PC-3 (cell line): ENCODE measurements at regions not wholly inside any gene's neighbourhood (a gene's known extent, or its start where the extent isn't known, plus 50 kb on each side); places are given as distances from the start of the nearest gene placed in this dataset.

Experiments
- ATAC-seq: fragments of 200-7000 bp; cut with Tn5 transposase; 2 replicates; pipeline ENCODE4 v1.9.1; 2020; ENCODE audit warnings: mild to moderate bottlenecking, moderate library complexity
- BruUV-seq: library from RNA; stranded (reverse); fragments of 400-500 nt; replicated peaks from 2 replicates; lab custom pipeline; 2021; lab: Mats Ljungman, UMichigan
- CTCF ChIA-PET: fragments of 300-600 bp; sonication (Branson Sonifier 250); formaldehyde crosslinking; loops from one replicate; lab custom pipeline; 2022; ENCODE audit warnings: antibody characterized with exemption; lab: Charles Lee
- POLR2A ChIA-PET: fragments of 300-600 bp; sonication (Branson Sonifier 250); formaldehyde crosslinking; loops from one replicate; lab custom pipeline; 2022; ENCODE audit warnings: antibody characterized with exemption; ENCODE audit not compliant: unreplicated experiment; lab: Charles Lee
- DNase-seq: peaks from one replicate; pipeline ENCODE4 v3.0.0-alpha.2; 2015
- H2AFZ ChIP-seq: fragments of 300-600 bp; sonication (generic); 2 replicates; pipeline ENCODE4 v1.6.0; 2016; ENCODE audit warnings: antibody characterized with exemption, low read length
- H3F3A ChIP-seq: fragments of 300-600 bp; sonication (generic); one replicate; pipeline ENCODE4 v1.6.0; 2017; ENCODE audit warnings: antibody characterized with exemption, low read length, control low read depth, mild to moderate bottlenecking; ENCODE audit not compliant: unreplicated experiment
- H3K27ac ChIP-seq: fragments of 300-600 bp; sonication (generic); 2 replicates; pipeline ENCODE4 v1.5.1; 2016; ENCODE audit warnings: mild to moderate bottlenecking, low read length
- H3K27me3 ChIP-seq: fragments of 300-600 bp; sonication (generic); 2 replicates; pipeline ENCODE4 v1.6.1; 2016; ENCODE audit warnings: low read length, mixed read lengths
- H3K36me3 ChIP-seq: fragments of 300-600 bp; sonication (generic); 2 replicates; pipeline ENCODE4 v1.6.1; 2016; ENCODE audit warnings: low read depth, mixed run types, low read length, mixed read lengths
- H3K4me1 ChIP-seq: fragments of 300-600 bp; sonication (generic); 2 replicates; pipeline ENCODE4 v1.5.1; 2016; ENCODE audit warnings: low read length; ENCODE audit not compliant: insufficient read depth
- H3K4me2 ChIP-seq: fragments of 300-600 bp; sonication (generic); 2 replicates; pipeline ENCODE4 v1.6.0; 2016; ENCODE audit warnings: low read length
- H3K4me3 ChIP-seq: fragments of 300-600 bp; sonication (generic); 2 replicates; pipeline ENCODE4 v1.5.1; 2016; ENCODE audit warnings: mild to moderate bottlenecking, low read length, mixed read lengths
- H3K79me2 ChIP-seq: fragments of 300-600 bp; sonication (generic); 2 replicates; pipeline ENCODE4 v1.6.1; 2017; ENCODE audit warnings: low read length, mixed read lengths
- H3K9ac ChIP-seq: fragments of 300-600 bp; sonication (generic); 2 replicates; pipeline ENCODE4 v1.6.0; 2016; ENCODE audit warnings: mild to moderate bottlenecking, low read length
- H3K9me2 ChIP-seq: fragments of 300-600 bp; sonication (generic); replicated peaks from 2 replicates; pipeline ENCODE4 v1.6.1; 2016; ENCODE audit warnings: mixed run types, low read length, mixed read lengths
- H3K9me3 ChIP-seq: fragments of 300-600 bp; sonication (generic); 2 replicates; pipeline ENCODE4 v1.6.1; 2016; ENCODE audit warnings: low read length, mixed read lengths
- H4K20me1 ChIP-seq: fragments of 300-600 bp; sonication (generic); 2 replicates; pipeline ENCODE4 v1.6.1; 2016; ENCODE audit warnings: low read length, mixed read lengths
- EZH2 ChIP-seq: fragments of 300-600 bp; sonication (generic); IDR thresholded peaks from one replicate; pipeline ENCODE4 v1.6.1; 2017; ENCODE audit warnings: antibody characterized with exemption, mild to moderate bottlenecking, low read length; ENCODE audit not compliant: unreplicated experiment
- EZH2phosphoT487 ChIP-seq: fragments of 300-600 bp; sonication (generic); IDR thresholded peaks from 2 replicates; pipeline ENCODE4 v1.6.1; 2018; ENCODE audit warnings: mild to moderate bottlenecking, antibody characterized with exemption, low read length, borderline replicate concordance
- intact Hi-C: fragments of 100-400 bp; cut with micrococcal nuclease; formaldehyde crosslinking; loops from 2 replicates; pipeline ENCODE4 v1.9.0; 2023
- TF ChIP-seq, protein P1 (sequence below): fragments of 300-600 bp; sonication (generic); conservative IDR thresholded peaks from 2 replicates; pipeline ENCODE4 v1.5.1; 2017; ENCODE audit warnings: antibody characterized with exemption, low read depth, mild to moderate bottlenecking, low read length

GRCh38 chr4:129167640-129168260, 71.8 kb downstream of the C4orf33 start:
- H3K4me3 ChIP-seq = no peak overlapping the region
- no peaks in the 10 kb centered on the region for H3F3A ChIP-seq
- H3K4me1 ChIP-seq = no peaks in the 10 kb centered on the region
- no peaks in the 10 kb centered on the region for H3K9me3 ChIP-seq
- no peak for DNase-seq
- no peaks in the 10 kb centered on the region for H4K20me1 ChIP-seq
- H2AFZ ChIP-seq = no peak overlapping the region
- no peak overlapping the region for H3K27ac ChIP-seq
- intact Hi-C loops = no loop called here
- TF ChIP-seq, protein P1, sequence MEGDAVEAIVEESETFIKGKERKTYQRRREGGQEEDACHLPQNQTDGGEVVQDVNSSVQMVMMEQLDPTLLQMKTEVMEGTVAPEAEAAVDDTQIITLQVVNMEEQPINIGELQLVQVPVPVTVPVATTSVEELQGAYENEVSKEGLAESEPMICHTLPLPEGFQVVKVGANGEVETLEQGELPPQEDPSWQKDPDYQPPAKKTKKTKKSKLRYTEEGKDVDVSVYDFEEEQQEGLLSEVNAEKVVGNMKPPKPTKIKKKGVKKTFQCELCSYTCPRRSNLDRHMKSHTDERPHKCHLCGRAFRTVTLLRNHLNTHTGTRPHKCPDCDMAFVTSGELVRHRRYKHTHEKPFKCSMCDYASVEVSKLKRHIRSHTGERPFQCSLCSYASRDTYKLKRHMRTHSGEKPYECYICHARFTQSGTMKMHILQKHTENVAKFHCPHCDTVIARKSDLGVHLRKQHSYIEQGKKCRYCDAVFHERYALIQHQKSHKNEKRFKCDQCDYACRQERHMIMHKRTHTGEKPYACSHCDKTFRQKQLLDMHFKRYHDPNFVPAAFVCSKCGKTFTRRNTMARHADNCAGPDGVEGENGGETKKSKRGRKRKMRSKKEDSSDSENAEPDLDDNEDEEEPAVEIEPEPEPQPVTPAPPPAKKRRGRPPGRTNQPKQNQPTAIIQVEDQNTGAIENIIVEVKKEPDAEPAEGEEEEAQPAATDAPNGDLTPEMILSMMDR = 0 out of 2 replicates have a peak, but pooled peaks have one; percentile 9
- TF ChIP-seq EZH2phosphoT487 = no peak
- TF ChIP-seq EZH2 = no peak
- H3K36me3 ChIP-seq = no peaks in the 10 kb centered on the region
- H3K79me2 ChIP-seq = no peaks in the 10 kb centered on the region
- H3K27me3 ChIP-seq = 0 out of 2 replicates have a peak, but pooled peaks cover 5% of the 10 kb centered on the region
- CTCF ChIA-PET = no interaction called here
- POLR2A ChIA-PET = no interaction called here
- no peak overlapping the region for H3K9ac ChIP-seq
- BruUV-seq = no TSS peak
- no peak for ATAC-seq
- no peaks in the 10 kb centered on the region for H3K9me2 ChIP-seq
- no peak overlapping the region for H3K4me2 ChIP-seq

- no peak overlapping the region for H2AFZ ChIP-seq
- no peak for DNase-seq
- H3K27ac ChIP-seq = no peak overlapping the region
- CTCF ChIA-PET = no interaction called here
- H3K27me3 ChIP-seq = 0 out of 2 replicates have a peak, but pooled peaks cover 3% of the 10 kb centered on the region
- H3K79me2 ChIP-seq = no peaks in the 10 kb centered on the region
- no peak overlapping the region for H3K9ac ChIP-seq
- no peaks in the 10 kb centered on the region for H4K20me1 ChIP-seq
- H3K4me1 ChIP-seq = no peaks in the 10 kb centered on the region
- no peaks in the 10 kb centered on the region for H3F3A ChIP-seq
- no TSS peak for BruUV-seq
- no peak overlapping the region for H3K4me3 ChIP-seq
- no peaks in the 10 kb centered on the region for H3K36me3 ChIP-seq
- ATAC-seq = no peak
- TF ChIP-seq EZH2phosphoT487 (no peak), EZH2 (no peak)
- TF ChIP-seq, protein P1 = no peak
- H3K4me2 ChIP-seq = no peak overlapping the region
- POLR2A ChIA-PET = no interaction called here
- H3K9me3 ChIP-seq = no peaks in the 10 kb centered on the region
- intact Hi-C loops = no loop called here
- H3K9me2 ChIP-seq = no peaks in the 10 kb centered on the region
Measured at GRCh38 chr4:129172181-129172580, 76.2 kb downstream of the C4orf33 start.

DNA sequence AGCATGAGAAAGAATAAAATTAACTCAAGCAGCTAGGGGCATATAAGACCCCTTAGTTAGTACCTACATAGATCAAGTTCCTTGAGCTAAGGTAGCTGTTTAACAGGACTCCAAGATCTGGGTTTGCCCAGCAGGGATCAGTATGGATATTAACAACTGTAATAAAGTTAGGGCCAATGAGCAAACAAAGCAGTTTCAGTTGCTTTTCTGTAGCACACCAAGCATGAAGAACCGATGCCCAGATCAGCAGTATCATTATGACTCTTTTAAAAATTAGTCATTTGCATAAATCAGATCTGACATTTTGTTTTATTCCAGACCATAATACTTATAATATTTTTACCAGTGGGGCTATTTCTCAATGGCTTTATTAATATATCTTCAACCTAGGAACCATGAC, 80.9 kb downstream of the C4orf33 start:
- H3K9me3 ChIP-seq = no peaks in the 10 kb centered on the region
- H3K9me2 ChIP-seq = no peaks in the 10 kb centered on the region
- no peak overlapping the region for H3K4me2 ChIP-seq
- POLR2A ChIA-PET = no interaction called here
- H3F3A ChIP-seq = no peaks in the 10 kb centered on the region
- no peak for ATAC-seq
- TF ChIP-seq EZH2phosphoT487 (no peak), EZH2 (no peak)
- TF ChIP-seq, protein P1 = no peak
- CTCF ChIA-PET = no interaction called here
- intact Hi-C loops = no loop called here
- H3K79me2 ChIP-seq = no peaks in the 10 kb centered on the region
- BruUV-seq = no TSS peak
- H3K4me3 ChIP-seq = no peak overlapping the region
- DNase-seq = no peak
- no peaks in the 10 kb centered on the region for H3K4me1 ChIP-seq
- no peaks in the 10 kb centered on the region for H3K27me3 ChIP-seq
- H3K36me3 ChIP-seq = no peaks in the 10 kb centered on the region
- no peaks in the 10 kb centered on the region for H4K20me1 ChIP-seq
- no peak overlapping the region for H3K27ac ChIP-seq
- no peak overlapping the region for H3K9ac ChIP-seq
- no peak overlapping the region for H2AFZ ChIP-seq
